HepG2 (cell line): ENCODE measurements at regions not wholly inside any gene's neighbourhood (a gene's known extent, or its start where the extent isn't known, plus 50 kb on each side); places are given as distances from the start of the nearest gene placed in this dataset.

Source experiments
- ATAC-seq: fragments of 200-7000 bp; cut with Tn5 transposase; 3 replicates; pipeline ENCODE4 v1.9.1; 2020; ENCODE audit warnings: mild to moderate bottlenecking, moderate library complexity
- BruUV-seq: library from RNA; stranded (reverse); fragments of 400-500 nt; replicated peaks from 2 replicates; lab custom pipeline; 2021; lab: Mats Ljungman, UMichigan
- CTCF ChIA-PET: fragments of 300-600 bp; formaldehyde crosslinking; extraction: SDS; loops from one replicate; lab custom pipeline; 2021; ENCODE audit warnings: low total read pairs, inconsistent platforms, low intra/inter-chr PET ratio; lab: Yijun Ruan, JAX
- POLR2A ChIA-PET: fragments of 350-600 bp; sonication (Branson Sonifier 250); formaldehyde crosslinking; loops from one replicate; lab custom pipeline; 2020; ENCODE audit warnings: antibody characterized with exemption, inconsistent platforms; lab: Yijun Ruan, JAX
- DNase-seq: peaks from one replicate; pipeline ENCODE4 v3.0.0-alpha.2; 2015; ENCODE audit warnings: low spot score
- FAIRE-seq: peaks from 3 replicates; lab custom pipeline; 2011; peaks lifted over from hg19 to GRCh38; lab: Jason Lieb, UNC
- H2AFZ ChIP-seq: one replicate; pipeline ENCODE4 v1.6.1; 2011; ENCODE audit warnings: low read length, inconsistent platforms
- H3K27ac ChIP-seq: fragments of 300-600 bp; 3 replicates; pipeline ENCODE4 v1.8.0; 2011; ENCODE audit warnings: mixed run types, mild to moderate bottlenecking, mixed read lengths, low read length, inconsistent platforms; ENCODE audit not compliant: insufficient read depth; ENCODE audit errors: extremely low read length
- H3K27me3 ChIP-seq, 2 experiments: fragments of 200-600 bp in 1 of 2; 2 replicates in 1 of 2; 3 replicates in 1 of 2; pipeline versions ENCODE4 v1.6.0 to v1.8.0; 2011; ENCODE audit warnings: low read length in 2 of 2, mild to moderate bottlenecking in 2 of 2, moderate library complexity in 2 of 2, inconsistent platforms in 1 of 2; ENCODE audit not compliant: insufficient read depth in 2 of 2, control insufficient read depth in 1 of 2
- H3K36me3 ChIP-seq, 2 experiments: fragments of 200-600 bp in 1 of 2; replicated peaks in 1 of 2; 2 replicates in 1 of 2; 3 replicates in 1 of 2; pipeline versions ENCODE4 v1.5.1 to v1.8.0; 2011; ENCODE audit warnings: low read length in 2 of 2, inconsistent platforms in 1 of 2; ENCODE audit not compliant: insufficient read depth in 2 of 2, control insufficient read depth in 1 of 2
- H3K4me1 ChIP-seq: 2 replicates; pipeline ENCODE4 v1.5.1; 2012; ENCODE audit warnings: low read length, inconsistent platforms; ENCODE audit not compliant: insufficient read depth
- H3K4me2 ChIP-seq: 2 replicates; pipeline ENCODE4 v1.6.0; 2011; ENCODE audit warnings: low read depth, low read length, inconsistent platforms
- H3K4me3 ChIP-seq, 3 experiments: fragments of 200-600 bp in 1 of 3; sonication (generic), shearing (Covaris generic) in 1 of 3; replicated peaks in 1 of 3; 2 replicates each; pipeline ENCODE4 v1.5.1; 2011 to 2016; ENCODE audit warnings: low read length in 3 of 3, inconsistent platforms in 2 of 3, low read depth in 2 of 3, mild to moderate bottlenecking in 2 of 3, control low read depth in 1 of 3, mixed read lengths in 1 of 3; ENCODE audit not compliant: insufficient read depth in 1 of 3
- H3K79me2 ChIP-seq: one replicate; pipeline ENCODE4 v1.6.1; 2011; ENCODE audit warnings: low read length, inconsistent platforms; ENCODE audit not compliant: insufficient read depth
- H3K9ac ChIP-seq: 2 replicates; pipeline ENCODE4 v1.6.0; 2011; ENCODE audit warnings: mild to moderate bottlenecking, low read depth, low read length, inconsistent platforms; ENCODE audit not compliant: insufficient read depth
- H3K9me3 ChIP-seq: 2 replicates; pipeline ENCODE4 v1.5.1; 2012; ENCODE audit warnings: mild to moderate bottlenecking, low read length
- H4K20me1 ChIP-seq: 2 replicates; pipeline ENCODE4 v1.6.0; 2011; ENCODE audit warnings: inconsistent platforms, mild to moderate bottlenecking, low read length, moderate library complexity; ENCODE audit not compliant: insufficient read depth
- DRAP1 ChIP-seq: IDR thresholded peaks from 2 replicates; pipeline ENCODE4 v1.6.1; 2016; ENCODE audit warnings: missing genetic modification reagents, missing compliant biosample characterization
- KDM4B ChIP-seq: sonication (generic); formaldehyde crosslinking; IDR thresholded peaks from 2 replicates; pipeline ENCODE4 v1.4.0; 2020; ENCODE audit warnings: missing genetic modification reagents
- MATR3 ChIP-seq: sonication (generic); formaldehyde crosslinking; IDR thresholded peaks from 2 replicates; pipeline ENCODE4 v1.4.0; 2020; ENCODE audit warnings: missing genetic modification reagents
- PRMT3 ChIP-seq: sonication (generic); formaldehyde crosslinking; IDR thresholded peaks from 2 replicates; pipeline ENCODE4 v1.8.1; 2022; ENCODE audit warnings: low read depth, mild to moderate bottlenecking, moderate library complexity, missing genetic modification reagents, borderline replicate concordance
- TBP ChIP-seq: sonication (generic); formaldehyde crosslinking; IDR thresholded peaks from 2 replicates; pipeline ENCODE4 v1.5.0; 2020; ENCODE audit warnings: missing genetic modification reagents
- ZFP82 ChIP-seq: sonication (generic); formaldehyde crosslinking; IDR thresholded peaks from 2 replicates; pipeline ENCODE4 v1.5.1; 2020; ENCODE audit warnings: mild to moderate bottlenecking, missing genetic modification reagents, borderline replicate concordance
- ZMAT3 ChIP-seq: sonication (generic); formaldehyde crosslinking; conservative IDR thresholded peaks from 2 replicates; pipeline ENCODE4 v1.7.0; 2021; ENCODE audit warnings: missing genetic modification reagents
- ZNF292 ChIP-seq: sonication (generic); formaldehyde crosslinking; IDR thresholded peaks from 2 replicates; pipeline ENCODE4 v1.8.1; 2022; ENCODE audit warnings: mild to moderate bottlenecking, low read depth, missing genetic modification reagents, borderline replicate concordance
- ZNF543 ChIP-seq: sonication (generic); formaldehyde crosslinking; IDR thresholded peaks from 2 replicates; pipeline ENCODE4 v1.4.0; 2020; ENCODE audit warnings: mild to moderate bottlenecking, missing genetic modification reagents
- ZNF557 ChIP-seq: sonication (generic); formaldehyde crosslinking; IDR thresholded peaks from 2 replicates; pipeline ENCODE4 v1.4.0; 2020; ENCODE audit warnings: missing genetic modification reagents
- ZNF572 ChIP-seq: sonication (generic); formaldehyde crosslinking; IDR thresholded peaks from 2 replicates; pipeline ENCODE4 v1.5.1; 2020; ENCODE audit warnings: mild to moderate bottlenecking, missing genetic modification reagents
- WGBS: methylation state at CpG from one replicate; pipeline ENCODE4 v1.1.6; 2017; ENCODE audit warnings: low lambda C conversion rate; 5-methylcytosine and 5-hydroxymethylcytosine counted together
- in situ Hi-C: cut with HindIII; loops from 2 replicates; pipeline ENCODE4 v1.10.0; 2017; ENCODE audit warnings: low pct_unique_long_range_greater_than_20kb; ENCODE audit not compliant: extremely low pct_ligation_motif_present
- intact Hi-C: fragments of 100-400 bp; cut with micrococcal nuclease; formaldehyde crosslinking; loops from one replicate; pipeline ENCODE4 v1.10.0; 2022; ENCODE audit not compliant: unreplicated experiment

GRCh38 chr1:83791821-83792437 lies 207.0 kb downstream of the TTLL7 start:
- H3K79me2 ChIP-seq = no peaks in the 10 kb centered on the region
- H3K4me1 ChIP-seq = no peaks in the 10 kb centered on the region
- H4K20me1 ChIP-seq = no peaks in the 10 kb centered on the region
- no peaks in the 10 kb centered on the region for H3K36me3 ChIP-seq
- H2AFZ ChIP-seq = no peak overlapping the region
- POLR2A ChIA-PET = no interaction called here
- H3K27ac ChIP-seq = no peak overlapping the region
- no peak for TF ChIP-seq MATR3 (CRISPR knock-in tag)
- 45% methylated on average over 2 of the region's 3 CpGs for WGBS
- DNase-seq = no peak
- no peak overlapping the region for H3K9ac ChIP-seq
- H3K27me3 ChIP-seq = no peaks in the 10 kb centered on the region
- no peak for FAIRE-seq
- CTCF ChIA-PET = no interaction called here
- intact Hi-C loops = no loop called here
- in situ Hi-C loops = no loop called here
- H3K4me3 ChIP-seq = no peak overlapping the region
- H3K9me3 ChIP-seq = peaks cover 29% of the 10 kb centered on the region; the same call in 1 of the 2 replicates
- H3K4me2 ChIP-seq = no peak overlapping the region
- no peak for ATAC-seq
- BruUV-seq = no TSS peak

GRCh38 chr1:83790446-83790845 lies 208.5 kb downstream of the TTLL7 start:
- BruUV-seq = no TSS peak
- POLR2A ChIA-PET = no interaction called here
- no peaks in the 10 kb centered on the region for H3K36me3 ChIP-seq
- intact Hi-C loops = no loop called here
- FAIRE-seq (no peak), ATAC-seq (no peak), DNase-seq (no peak)
- H3K9ac ChIP-seq = no peak overlapping the region
- CTCF ChIA-PET = no interaction called here
- H2AFZ ChIP-seq = no peak overlapping the region
- in situ Hi-C loops = no loop called here
- 42% methylated on average over 3 of the region's 3 CpGs for WGBS
- H4K20me1 ChIP-seq = no peaks in the 10 kb centered on the region
- H3K27ac ChIP-seq = no peak overlapping the region
- no peaks in the 10 kb centered on the region for H3K4me1 ChIP-seq
- H3K4me3 ChIP-seq = no peak overlapping the region
- no peak overlapping the region for H3K4me2 ChIP-seq
- H3K27me3 ChIP-seq = no peaks in the 10 kb centered on the region
- TF ChIP-seq ZMAT3 (CRISPR knock-in tag) (no peak), DRAP1 (CRISPR knock-in tag) (no peak), TBP (CRISPR knock-in tag) (no peak), PRMT3 (CRISPR knock-in tag) (no peak), ZNF557 (no peak), ZFP82 (no peak), ZNF543 (CRISPR knock-in tag) (no peak), ZNF572 (no peak), KDM4B (no peak), ZNF292 (CRISPR knock-in tag) (no peak)
- H3K79me2 ChIP-seq = no peaks in the 10 kb centered on the region
- peaks cover 24% of the 10 kb centered on the region; the same call in 1 of the 2 replicates for H3K9me3 ChIP-seq
